D721Med (cell line): ENCODE measurements at regions not wholly inside any gene's neighbourhood (a gene's known extent, or its start where the extent isn't known, plus 50 kb on each side); places are given as distances from the start of the nearest gene placed in this dataset.

Experiments
- DNase-seq: peaks from one replicate; pipeline ENCODE4 v3.0.0; 2011; ENCODE audit warnings: low spot score; ENCODE audit not compliant: insufficient read length
- FAIRE-seq: peaks from 2 replicates; lab custom pipeline; 2011; peaks lifted over from hg19 to GRCh38; lab: Jason Lieb, UNC
- TF ChIP-seq, protein P1 (sequence below): IDR thresholded peaks from 2 replicates; pipeline ENCODE4 v1.5.1; 2012; ENCODE audit warnings: mild to moderate bottlenecking, control low read depth; ENCODE audit not compliant: insufficient read depth; ENCODE audit errors: missing control alignments

DNA sequence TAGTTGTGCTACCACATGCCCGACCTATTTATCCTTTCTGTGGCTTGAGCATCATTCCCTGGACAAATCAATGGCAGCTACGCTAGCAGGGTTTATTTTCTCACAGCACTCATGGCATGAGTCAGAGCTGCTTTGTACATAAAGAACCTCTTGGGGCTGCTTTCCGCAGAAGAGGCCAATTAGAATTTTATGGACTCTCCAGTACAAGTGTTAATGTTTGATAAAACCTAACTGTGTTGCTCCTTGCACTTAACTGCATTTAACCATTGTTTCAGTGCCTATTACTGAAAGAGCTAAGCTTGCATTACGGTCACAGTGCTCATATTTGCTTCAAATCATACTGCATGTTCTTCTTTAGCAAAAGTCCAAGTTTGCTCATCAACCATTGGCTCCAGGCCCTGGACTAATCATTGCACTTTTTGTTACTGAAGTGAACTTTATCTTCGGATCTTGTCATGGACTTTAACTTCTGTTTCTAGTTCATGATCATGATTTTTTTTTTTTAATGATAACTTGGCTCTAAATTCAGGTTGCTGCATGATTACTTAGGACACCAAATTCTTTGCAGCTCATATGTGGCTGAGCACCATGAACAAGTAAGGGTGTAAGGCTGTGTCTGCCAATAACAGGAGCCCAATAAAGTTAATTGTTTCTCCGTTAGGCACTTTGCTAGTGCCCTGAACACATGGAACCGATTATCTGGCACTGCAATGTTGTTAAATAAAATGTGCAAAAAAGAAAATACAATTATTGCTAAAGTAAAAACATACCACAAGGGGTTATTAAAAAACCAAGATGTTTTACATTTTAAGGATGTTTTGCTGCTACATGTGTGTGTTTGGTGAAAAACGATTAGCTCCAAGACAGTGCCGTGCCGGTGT is 492.2 kb downstream of the KCNJ2 start:
- DNase-seq, result no peak
- TF ChIP-seq, protein P1, sequence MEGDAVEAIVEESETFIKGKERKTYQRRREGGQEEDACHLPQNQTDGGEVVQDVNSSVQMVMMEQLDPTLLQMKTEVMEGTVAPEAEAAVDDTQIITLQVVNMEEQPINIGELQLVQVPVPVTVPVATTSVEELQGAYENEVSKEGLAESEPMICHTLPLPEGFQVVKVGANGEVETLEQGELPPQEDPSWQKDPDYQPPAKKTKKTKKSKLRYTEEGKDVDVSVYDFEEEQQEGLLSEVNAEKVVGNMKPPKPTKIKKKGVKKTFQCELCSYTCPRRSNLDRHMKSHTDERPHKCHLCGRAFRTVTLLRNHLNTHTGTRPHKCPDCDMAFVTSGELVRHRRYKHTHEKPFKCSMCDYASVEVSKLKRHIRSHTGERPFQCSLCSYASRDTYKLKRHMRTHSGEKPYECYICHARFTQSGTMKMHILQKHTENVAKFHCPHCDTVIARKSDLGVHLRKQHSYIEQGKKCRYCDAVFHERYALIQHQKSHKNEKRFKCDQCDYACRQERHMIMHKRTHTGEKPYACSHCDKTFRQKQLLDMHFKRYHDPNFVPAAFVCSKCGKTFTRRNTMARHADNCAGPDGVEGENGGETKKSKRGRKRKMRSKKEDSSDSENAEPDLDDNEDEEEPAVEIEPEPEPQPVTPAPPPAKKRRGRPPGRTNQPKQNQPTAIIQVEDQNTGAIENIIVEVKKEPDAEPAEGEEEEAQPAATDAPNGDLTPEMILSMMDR, result no peak
- no peak for FAIRE-seq

DNA sequence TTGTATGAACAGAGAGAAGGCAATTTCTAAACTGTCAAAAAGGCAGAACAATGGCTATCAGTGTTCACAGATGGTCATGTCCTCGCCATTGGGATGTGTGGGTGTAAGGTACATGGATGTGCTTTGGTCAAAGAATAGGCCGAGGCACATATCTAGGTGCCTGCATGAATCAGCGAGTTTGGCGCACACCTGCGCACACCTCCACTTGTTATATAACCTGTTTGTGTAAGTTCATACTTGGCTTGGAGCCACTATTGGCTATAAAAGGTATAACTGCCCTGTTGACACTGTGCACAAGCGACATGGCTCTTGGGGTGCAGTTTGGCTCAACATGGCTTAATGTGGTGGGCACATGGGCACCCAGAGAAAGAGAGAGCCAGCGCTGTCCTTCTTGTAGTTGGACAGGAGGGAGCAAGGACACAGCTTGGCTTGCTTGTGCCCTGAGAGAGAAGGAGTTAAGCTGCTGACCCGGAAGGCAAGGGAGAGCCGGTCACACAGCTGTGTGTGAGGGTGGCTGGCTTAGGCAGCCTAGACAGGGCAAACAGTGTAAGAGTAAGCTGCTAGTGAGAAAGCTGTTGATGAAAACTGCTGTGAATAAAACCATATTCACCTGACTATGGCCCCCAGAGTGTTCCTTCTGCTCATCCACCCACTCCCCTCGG is 499.1 kb downstream of the KCNJ2 start:
- no peak for FAIRE-seq
- no peak for DNase-seq
- TF ChIP-seq, protein P1, result no peak

DNA sequence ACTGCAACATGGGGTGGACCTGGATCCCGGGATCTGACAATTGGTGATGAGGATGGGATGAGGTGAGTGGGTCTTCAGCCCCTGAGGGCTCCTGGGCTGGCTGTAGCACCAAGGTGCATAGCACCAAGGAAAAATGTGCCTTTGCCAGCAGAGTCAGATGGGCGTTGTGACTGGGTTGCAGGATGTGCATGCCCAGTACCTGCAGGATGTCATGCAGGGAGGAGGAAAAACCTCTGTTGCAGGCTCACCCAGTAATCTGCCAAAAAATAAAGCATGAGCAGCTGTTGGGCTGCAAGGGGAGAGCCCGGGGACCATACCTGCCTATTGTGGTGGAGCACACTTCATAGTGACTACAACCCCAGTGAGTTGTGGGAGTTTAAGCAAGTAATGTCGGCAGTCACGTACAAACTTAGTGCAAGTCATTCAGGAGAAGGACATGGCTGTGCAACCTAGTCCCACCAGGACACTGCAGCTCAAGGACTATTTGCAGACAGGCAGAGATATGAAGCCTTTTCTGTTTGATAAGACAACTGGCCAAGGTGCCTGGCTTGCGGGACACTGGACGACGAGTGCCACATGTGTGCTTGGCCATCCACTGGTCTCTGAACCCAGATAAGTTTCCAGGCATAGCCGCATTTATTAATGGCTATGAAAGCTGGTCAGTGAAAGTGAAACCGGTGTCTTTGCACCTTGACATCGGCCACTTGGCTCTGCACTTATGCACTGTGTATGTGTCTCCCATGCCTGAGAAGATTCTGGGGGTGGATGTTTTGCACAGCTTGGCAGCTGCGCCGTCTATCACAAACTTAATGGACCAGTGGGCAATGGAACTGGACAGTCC is 499.8 kb downstream of the KCNJ2 start:
- TF ChIP-seq, protein P1, result no peak
- FAIRE-seq (no peak), DNase-seq (no peak)

DNA sequence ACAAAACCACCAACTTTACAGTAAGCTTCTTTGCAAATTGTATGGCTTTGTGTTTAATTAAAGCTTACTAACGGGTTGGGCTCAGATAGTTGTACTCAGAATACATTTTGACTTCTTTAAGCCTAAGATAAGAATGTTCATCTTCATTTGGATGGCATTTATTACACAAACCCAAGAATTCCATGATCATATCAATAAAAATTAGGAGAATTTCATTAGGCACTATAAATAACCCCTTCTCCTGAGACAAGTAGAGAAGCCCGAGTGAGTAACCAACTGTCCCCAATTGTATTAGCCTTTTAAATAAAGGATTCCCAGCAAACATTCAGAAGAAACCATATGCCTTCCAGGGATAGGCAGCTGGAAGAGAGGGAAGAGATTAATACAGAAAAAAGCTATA is 504.7 kb downstream of the KCNJ2 start:
- FAIRE-seq, result no peak
- DNase-seq, result no peak
- TF ChIP-seq, protein P1, result no peak

- no peak for FAIRE-seq
- no peak for DNase-seq
- TF ChIP-seq, protein P1, result no peak
These were observed 505.8 kb downstream of the KCNJ2 start for GRCh38 chr17:70675070-70675590.

GRCh38 chr17:70677783-70678647 is 508.7 kb downstream of the KCNJ2 start:
- TF ChIP-seq, protein P1, result no peak
- DNase-seq (no peak), FAIRE-seq (no peak)
